SK-N-MC (cell line): ENCODE measurements at regions not wholly inside any gene's neighbourhood (a gene's known extent, or its start where the extent isn't known, plus 50 kb on each side); places are given as distances from the start of the nearest gene placed in this dataset.

ENCODE experiments used
- EZH2 ChIP-seq: fragments of 200-600 bp; sonication (generic); IDR thresholded peaks from one replicate; pipeline ENCODE4 v1.6.1; 2017; ENCODE audit warnings: antibody characterized with exemption
- FOXP2 ChIP-seq: optimal IDR thresholded peaks from 2 replicates; pipeline ENCODE3; 2011; ENCODE audit warnings: mild to moderate bottlenecking, moderate library complexity; ENCODE audit not compliant: insufficient read depth; ENCODE audit errors: extremely low read length, control extremely low read depth
- POLR2AphosphoS5 ChIP-seq: IDR thresholded peaks from 2 replicates; pipeline ENCODE4 v1.6.1; 2012; ENCODE audit warnings: mild to moderate bottlenecking, low read depth, low read length, borderline replicate concordance

DNA sequence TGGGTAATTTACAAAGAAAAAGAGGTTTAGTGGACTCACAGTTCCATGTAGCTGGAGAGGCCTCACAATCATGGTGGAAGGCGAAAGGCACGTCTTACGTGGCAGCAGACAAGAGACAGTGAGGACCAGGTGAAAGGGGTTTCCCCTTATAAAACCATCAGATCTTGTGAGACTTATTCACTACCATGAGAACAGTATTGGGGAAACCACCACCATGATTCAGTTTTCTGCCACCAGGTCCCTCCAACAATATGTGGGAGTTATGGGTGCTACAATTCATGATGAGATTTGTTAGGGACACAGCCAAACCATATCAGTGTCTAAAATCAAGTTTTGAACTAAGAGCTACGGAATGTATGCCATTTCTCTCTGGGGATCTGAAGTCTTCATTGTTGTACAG is 354.8 kb upstream of the C2CD4B start:
- no peak for TF ChIP-seq EZH2
- no peak for TF ChIP-seq POLR2AphosphoS5
- TF ChIP-seq FOXP2, result no peak
